LHCN-M2 (cell line): ENCODE measurements at regions not wholly inside any gene's neighbourhood (a gene's known extent, or its start where the extent isn't known, plus 50 kb on each side); places are given as distances from the start of the nearest gene placed in this dataset.
"Not testable (repeated sequence)": the region's sequence is repeated elsewhere in the genome, so short reads cannot be mapped to it uniquely, and the experiment has no call there.

ENCODE experiments used
- DNase-seq: peaks from one replicate; pipeline ENCODE4 v3.0.0-alpha.2; 2012; ENCODE audit warnings: low read depth

DNA sequence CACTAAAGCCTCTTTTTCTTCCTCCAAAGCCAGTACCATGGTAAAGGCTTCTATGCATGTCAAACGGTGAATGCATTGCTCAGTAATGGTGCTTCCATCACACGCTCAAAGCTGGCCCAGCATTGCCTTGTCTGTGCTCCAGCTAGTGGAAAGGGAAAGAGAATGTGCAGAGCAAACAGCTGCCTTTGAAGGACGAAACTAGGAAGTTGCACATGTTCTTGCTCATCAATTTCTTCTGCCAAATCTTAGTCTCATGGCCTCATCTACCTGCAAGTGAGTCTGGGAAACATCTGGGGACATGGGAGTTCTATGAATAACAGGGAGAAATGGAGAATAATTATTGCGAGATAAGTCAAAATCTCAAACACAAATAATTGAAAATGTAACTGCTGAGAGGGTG, 216.5 kb upstream of the SSTR4 start:
- no peak for DNase-seq

DNA sequence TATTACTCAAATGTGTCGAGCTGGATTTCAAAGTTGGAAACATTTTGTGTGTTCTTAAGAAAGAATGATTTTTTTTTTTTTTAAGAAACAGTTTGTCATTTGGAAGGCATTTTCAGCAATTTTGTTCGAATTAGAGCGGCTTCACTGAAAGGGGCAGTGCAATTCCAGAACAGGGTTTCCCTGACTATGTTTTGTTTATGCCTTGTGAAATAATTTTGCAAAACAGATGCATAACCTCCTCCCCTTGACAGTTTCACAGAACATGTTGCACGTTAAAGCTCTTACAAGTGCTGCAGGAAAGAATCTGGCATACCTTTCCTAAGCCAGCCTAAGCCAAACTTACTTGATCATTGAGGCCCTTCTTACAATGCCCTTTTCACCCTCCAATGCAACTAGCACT, 216.0 kb upstream of the SSTR4 start:
- DNase-seq, result no peak

DNA sequence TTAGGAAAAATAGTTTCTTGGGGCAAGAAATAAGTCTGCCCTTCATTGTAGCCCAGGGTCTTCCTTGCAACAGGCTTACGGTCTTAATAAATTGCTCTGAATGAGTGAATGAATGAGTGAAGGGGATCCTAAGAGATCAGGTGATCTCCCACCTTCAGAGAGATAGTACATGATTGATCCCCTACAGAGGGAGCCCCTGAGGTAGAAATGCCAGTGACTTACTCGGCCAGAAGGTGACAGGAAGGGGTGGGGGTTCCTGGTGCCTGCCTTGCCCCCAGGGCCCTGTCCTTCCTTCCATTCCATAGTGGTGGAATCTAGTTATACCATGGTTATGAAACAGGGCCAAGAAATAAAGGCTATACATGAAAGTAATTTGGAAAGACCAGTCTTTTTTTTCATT, 215.3 kb upstream of the SSTR4 start:
- DNase-seq, result no peak

DNA sequence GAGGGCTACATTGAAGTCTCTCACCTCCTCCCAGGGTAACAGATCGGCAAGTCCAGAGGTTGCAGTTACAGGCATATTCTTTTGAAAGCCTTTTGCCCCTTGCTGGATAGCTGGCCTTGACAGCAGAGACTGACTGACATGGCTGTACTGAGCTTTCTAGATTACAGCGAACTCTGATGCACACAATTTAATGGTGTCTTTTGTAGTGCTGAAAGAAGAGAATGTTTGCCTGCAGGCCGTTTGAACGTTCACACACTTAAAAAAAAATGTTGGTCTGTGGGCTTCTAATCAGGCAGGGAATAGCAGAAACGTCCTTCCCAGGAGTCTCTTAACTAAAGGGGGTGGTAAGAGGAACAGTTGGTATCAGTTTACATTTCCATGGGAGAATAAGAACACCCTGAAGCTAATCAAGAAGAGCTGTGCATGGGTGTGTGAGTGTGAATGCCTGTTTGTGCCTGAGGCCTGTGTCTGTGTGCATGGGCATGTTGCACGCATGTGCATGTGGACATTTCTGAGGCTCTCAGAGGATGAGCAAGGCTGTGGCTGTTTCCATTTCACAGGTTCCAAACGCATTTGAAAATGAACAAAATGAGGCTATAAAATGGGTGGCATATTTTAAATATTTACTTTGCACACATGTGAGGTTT, 213.9 kb upstream of the SSTR4 start:
- no peak for DNase-seq

DNA sequence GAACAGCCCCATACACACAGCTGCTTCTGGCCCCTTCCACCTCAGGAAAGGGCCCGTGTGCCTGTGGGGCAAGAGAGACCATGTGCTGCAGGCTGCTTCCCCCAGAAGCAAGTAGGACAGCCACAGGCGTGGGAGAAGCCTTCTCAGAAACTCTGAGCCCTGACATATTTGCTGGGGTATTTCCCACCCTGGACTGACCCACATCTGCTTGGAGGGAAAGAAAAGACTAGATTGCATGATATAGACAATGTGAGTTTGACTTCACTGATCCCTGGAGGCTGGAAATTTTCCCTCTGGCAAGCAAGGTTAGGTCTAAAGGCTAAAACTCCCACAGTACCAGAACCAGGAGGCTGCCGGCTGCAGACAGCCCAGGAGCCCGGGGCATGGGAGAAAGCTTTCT, 213.3 kb upstream of the SSTR4 start:
- DNase-seq, result no peak

DNA sequence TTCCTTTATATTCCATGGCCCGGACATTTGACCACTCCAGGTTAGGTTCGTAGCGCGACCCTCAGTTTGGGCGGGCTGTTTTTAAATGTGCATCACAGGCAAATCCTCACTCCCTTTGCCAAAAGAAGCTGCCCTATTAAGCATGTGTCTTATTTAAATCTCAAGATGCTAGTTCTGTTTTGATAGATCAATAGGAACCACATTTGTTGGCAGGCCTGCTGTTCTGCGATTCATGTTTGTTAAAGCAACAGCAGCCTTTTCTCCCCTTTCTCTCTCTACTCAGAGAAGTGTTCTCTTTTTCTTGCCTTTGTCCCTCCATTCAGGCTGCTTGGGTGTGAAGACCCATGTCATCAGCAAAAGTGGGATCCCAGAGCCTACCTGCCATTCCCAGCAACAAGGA, 212.0 kb upstream of the SSTR4 start:
- DNase-seq, result no peak

DNA sequence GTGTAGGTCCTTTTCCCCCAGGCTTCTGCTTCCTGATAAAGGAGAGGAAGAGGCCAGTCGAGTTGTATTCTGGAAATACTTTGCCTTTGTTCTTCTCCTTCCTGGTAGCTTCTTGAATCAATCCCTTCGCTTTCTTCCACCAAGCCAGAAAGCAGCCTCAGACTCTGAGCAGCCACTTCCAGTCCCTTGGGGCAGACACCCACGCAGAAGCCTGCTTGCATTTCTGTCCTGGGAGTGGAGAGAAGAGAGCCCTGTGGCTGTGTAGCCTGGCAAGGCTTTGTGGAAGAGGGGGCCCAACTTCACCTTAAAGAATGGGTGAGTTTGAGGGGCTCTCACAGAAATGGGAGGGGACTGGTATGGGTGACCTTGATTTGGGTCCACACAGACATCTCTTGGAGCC, 211.0 kb upstream of the SSTR4 start:
- DNase-seq, result no peak

DNA sequence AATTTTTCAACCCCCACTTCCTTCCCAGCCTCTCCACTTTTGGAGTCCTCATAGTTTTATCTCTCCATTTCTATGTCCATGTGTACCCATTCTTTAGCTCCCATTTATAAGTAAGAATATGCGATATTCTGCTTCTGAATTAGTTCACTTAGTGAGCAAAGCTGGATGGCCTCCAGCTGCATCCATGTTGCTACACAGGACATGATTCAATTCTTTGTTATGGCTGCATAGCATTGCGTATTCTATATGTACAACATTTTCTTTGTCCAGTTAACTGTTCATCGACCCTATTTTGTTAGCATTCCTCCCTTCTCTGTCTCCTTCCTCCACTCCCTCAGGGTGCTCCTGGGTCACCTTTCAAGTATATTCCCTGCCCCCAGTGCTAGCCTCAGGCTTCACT, 210.0 kb upstream of the SSTR4 start:
- DNase-seq, result no peak

DNA sequence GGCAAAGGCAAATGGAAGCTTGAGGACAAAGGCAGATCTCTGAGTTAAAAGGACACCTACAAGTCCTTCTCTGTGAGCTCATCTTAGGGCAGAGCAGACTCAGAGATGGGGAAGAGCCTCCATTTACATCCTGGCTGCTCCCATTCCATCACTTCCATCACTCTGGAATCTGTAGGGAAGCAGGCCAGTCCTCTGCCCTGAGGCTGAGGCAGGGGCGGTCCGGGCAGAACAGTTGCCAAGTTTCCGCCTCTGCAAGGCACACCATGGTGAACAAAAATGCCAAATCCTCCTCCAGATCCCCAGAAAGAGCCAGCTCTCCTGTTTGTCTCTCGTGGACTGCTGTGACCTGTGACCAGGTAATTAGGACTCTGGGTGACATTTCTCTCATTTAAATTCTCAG, 209.6 kb upstream of the SSTR4 start:
- no peak for DNase-seq

DNA sequence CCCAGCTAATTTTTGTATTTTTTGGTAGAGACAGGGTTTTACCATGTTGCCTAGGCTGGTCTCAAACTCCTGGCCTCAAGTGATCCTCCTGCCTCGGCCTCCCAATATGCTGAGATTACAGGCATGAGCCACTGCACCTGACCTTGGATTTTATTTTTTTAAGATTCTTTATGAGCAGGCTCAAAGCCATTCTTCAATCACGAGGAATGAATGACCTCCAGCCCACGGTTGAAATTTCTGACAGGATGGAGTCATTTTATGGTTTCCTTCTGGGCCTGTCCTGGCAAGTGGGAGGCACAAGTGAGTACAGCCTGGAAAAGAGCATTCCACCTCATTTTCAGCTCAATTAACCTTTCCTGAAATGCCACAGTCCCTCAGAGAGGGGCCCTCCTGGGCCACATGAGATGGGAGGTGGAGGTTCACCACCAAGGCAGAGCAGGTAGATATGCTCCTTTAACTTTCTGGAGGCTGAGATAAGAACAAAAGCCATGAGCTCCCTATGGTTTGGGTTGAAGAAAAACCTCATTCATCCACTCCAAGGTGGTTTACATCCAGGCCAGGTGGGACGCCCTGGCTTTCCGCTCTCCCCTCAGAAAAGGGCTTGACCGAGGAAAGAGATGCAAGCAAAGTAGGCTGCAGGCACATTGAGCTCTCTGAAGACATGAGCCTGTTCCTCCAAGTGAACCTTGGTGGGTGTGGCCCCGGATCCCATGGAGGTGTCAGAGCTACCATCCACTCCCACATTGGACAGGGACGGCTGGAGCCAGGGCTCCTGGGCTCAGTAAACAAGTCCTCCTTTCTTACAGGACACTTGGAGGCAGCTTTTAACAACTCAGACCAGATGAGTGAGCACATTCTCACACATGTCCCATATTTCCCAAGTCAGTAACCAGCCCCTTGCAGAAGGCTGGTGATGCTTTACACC, 208.5 kb upstream of the SSTR4 start:
- DNase-seq, result no peak

DNA sequence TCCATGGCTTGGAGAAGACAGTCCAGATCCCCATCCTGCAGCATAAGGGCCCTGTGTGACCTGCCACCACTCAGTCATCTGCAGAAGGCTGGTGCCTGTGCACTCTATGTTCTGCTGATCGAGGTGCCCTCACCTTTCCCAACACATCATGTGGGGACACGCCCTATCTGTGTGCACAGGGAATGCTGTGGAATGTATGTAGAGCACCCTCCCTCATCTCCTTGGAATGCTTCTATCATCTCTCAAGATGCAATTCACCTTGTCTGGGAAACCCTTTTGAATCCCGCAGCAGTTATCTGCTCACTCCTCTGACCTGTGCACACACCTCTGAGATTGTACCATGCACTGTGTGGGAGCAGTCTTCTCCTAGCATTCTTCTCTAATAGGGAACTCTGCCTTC, 207.2 kb upstream of the SSTR4 start:
- no peak for DNase-seq

DNA sequence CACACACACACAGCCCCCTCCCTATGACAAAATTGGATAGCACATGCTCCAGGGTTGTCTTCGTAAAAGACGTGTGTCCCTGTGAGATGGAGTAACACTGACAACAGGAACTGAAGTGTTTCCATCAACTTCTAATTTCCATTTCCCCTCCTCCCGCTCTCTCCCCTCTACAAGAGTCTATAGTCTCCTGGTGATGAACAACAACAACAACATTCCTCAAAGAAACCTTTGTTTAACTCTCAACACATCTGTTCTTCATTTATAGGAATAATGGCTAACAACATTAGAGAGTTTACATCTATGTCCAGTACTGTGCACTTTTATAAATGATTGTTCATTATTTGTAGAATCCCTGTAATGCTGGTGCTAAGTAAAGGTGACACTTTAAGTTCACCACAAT, 205.8 kb upstream of the SSTR4 start:
- DNase-seq, result no peak

DNA sequence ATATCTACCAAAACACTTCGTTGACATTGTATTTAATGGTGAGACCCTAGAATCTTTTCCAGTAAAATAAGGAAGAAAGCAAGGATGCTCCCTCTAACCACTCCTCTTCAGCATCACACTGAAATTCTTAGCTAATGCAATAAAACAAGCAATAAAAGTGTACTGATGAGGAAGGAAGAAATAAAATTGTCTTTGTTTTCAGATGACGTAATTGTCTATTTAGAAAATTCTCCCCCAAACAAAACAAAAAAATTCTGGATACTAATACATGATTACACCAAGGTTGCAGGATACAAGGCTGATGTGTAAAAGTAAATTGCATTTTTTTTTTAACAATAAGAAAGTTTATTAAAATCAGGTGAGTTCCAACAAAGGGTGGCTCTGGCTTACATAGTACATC, 205.0 kb upstream of the SSTR4 start:
- no peak for DNase-seq

DNA sequence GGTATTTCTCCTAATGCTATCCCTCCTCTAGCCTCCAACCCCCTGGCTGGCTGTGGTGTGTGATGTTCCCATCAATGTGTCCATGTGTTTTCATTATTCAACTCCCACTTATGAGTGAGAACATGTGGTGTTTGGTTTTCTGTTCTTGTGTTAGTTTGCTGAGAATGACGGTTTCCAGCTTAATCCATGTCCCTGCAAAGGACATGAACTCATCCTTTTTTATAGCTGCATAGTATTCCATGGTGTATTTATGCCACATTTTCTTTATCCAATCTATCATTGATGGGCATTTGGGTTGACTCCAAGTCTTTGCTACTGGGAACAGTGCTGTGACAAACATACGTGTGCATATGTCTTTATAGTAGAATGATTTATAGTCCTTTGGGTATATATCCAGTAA, 204.4 kb upstream of the SSTR4 start:
- DNase-seq, result not testable (repeated sequence)

DNA sequence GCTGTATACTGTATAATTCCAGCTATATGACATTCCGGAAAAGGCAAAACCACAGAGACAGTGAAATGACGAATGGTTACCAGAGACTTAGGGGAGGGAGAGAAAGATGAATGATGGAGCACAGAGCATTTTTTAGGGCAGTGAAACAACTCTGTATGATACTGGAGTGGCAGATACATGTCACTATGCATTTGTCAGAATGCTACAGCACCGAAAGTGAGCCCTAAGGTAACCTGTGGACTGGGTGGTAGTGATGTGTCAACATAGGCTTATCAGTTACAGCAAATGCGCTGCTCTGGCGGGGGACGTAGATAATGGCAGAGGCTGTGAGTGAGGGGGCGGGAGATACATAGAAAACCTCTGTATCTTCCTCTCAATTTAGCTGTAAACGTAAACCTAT, 201.3 kb upstream of the SSTR4 start:
- DNase-seq, result no peak

DNA sequence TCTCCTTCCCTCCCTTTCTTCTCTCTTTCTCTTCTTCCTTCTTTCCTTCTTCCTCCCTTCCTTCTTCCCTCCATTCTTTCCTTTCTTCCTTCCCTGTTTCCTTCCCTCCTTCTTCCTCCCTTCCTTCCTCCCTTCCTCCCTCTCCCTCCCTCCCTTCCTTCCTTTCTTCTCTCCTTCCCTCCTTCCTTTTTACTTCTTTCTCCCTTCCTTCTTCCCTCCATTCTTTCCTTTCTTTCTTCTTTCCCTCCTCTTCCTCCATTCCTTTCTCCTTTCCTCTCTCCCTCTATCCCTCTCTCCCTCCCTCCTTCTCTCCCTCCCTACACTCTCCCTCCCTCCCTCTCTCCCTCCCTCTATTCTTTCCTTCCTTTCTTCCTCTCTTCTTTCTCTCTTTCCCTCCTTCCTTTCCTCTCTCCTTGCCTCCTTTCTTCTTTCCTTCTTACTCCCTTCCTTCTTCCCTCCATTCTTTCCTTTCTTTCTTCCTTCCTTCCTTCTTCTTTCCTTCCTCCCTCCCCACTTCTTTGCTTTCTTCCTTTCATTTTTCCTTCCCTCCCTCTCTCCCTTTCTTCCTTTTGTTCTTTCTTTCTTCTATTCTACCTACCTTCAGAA, 200.4 kb upstream of the SSTR4 start:
- no peak for DNase-seq

DNA sequence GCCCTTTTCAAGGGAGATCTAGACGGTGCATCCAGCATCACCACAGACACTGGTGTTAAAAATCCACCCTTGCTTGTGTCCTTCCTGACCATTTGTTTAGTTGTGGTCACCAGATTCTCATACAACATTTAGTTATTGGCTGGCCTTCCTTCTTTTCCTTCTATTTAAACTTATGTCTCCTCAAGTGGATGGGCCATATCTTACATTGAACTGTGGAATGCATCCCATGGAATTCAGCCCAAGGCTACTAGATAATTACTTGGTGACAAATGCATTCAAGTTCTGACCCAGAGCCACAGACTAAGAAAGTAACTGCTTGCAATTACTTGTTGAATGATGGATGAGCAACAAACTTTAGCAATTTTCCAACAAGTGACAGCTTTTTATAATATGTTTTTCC, 198.9 kb upstream of the SSTR4 start:
- no peak for DNase-seq

DNA sequence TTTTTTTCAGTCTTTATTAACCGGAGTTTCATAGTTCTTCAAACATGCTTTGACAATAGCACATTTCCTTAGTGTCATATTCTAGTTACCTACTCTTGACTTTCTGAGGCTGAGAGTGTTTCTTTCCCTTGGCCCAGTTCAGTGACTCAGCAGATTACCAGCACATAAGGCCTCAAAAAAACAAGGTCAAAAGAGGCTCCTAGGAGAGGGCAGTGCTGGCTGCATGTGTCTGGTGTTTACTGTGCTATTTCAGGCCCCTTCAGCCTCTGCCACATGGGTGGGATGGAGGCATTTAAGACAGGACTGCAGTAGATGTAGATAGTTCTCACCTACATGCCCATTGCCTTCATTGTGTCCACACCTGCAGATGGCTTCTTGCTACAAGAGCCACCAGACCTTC, 198.2 kb upstream of the SSTR4 start:
- peak; percentile 14 for DNase-seq

DNA sequence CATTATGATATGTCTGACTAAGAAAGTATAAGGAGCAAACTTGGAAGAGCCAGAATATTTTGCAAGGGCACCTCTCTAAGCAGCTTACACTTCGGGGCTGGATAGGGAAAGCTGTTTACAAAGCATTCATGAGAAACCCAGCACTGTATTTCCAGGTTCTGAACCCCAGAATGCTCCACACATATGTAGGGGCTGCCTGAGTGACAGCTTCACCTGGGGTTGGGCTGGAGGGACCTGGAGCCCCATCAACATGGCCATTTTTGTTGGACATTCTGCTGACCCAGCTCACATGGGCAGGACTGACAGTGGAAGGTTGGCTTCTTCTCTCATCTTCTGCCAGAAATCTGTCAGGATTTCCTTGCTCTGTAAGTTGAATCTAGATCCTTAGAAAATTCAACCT, 197.1 kb upstream of the SSTR4 start:
- DNase-seq, result no peak

DNA sequence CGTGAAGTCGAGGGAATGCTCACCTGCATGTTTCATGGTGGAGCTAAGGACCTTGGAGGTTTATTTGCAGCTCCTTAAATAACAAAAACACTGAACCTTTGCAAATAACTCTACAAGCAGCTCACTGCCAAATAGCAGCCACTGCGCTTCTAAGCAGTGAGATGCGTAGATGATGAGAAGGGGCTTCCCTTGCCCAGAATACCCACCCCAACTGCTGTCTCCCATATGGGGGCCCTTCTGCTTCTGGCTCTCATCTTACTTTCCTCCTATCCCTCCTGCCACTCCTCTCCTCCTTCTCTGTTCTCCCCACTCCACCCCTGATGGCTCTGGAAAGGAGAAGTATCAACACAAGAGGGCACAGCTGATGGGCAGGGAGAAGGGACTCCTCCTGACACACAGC, 193.3 kb upstream of the SSTR4 start:
- no peak for DNase-seq

DNA sequence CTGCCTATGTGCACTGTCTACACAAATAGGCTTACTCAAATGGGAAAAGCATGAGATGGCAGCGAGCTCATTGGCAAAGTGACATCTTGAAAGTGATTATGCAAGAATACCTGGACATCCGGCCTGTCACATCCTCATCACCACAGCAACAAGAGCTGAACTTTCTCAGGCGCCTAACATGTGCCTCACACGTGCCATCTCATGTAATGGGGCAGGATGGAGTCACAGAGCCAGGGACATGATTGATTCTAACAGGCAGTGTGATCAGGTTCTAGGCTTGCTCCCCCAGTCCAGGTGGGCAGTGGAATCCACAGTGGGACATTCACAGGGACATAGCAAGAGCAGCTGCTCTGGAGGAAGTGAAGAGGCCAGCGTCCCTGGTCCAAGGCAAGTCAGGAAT, 192.3 kb upstream of the SSTR4 start:
- no peak for DNase-seq

DNA sequence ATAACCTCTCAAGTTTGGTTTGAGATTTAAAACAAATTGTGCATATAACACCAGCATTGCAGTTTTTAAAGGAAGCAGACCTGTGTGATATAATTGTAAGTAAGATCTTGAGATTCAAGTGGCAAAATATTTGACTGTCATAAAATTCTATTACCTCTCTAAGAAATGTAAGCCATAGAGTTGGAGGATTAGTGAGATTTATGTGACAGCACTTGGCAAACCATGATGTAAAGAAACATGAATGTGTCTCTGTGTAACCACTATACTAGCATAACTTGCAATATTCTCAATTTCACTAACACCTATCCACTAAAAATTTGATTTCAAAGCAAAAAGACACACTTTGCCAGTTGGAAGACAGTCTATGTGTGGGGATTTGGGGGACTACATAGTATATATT, 190.2 kb upstream of the SSTR4 start:
- no peak for DNase-seq

DNA sequence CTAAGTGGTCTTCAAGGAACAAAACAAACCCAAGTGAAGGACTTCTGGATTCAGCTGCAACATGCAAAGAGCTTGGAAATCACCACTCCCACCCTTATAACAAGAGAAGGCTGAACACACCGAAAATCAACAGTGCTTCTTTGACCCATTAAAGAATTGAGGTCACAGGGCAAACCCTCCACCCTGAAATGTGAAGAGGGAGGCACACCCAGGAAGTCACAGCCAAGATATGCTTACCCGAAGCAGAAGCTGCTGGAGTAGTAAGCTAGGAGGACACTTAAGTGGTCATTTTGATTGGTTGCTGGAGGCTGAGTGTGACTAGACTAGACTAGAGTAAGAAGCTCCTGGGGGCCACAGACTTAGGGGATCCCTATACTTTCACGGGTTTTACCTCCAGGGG, 188.2 kb upstream of the SSTR4 start:
- no peak for DNase-seq
